Stimulated activated CD4-positive, alpha-beta T cell treated with anti-CD3 and anti-CD28 coated beads, Interleukin-12 subunit alpha, Interleukin-12 subunit beta, amount 100 ng/mL, for 48 hours (primary cell): ENCODE measurements at regions not wholly inside any gene's neighbourhood (a gene's known extent, or its start where the extent isn't known, plus 50 kb on each side); places are given as distances from the start of the nearest gene placed in this dataset.

ENCODE experiments used
- DNase-seq, 3 donors: peaks; one replicate each; pipeline ENCODE4 v3.0.0-alpha.2; 2020; ENCODE audit warnings: low read depth in 2 of 3, low spot score in 1 of 3

- no peak for DNase-seq
Measured at GRCh38 chr14:48914382-48914781, 671.8 kb downstream of the RPS29 start.

GRCh38 chr14:48900565-48900964 is 685.6 kb downstream of the RPS29 start:
- DNase-seq = no peak

GRCh38 chr14:48890333-48890732 is 695.8 kb downstream of the RPS29 start:
- DNase-seq = no peak

GRCh38 chr14:48876806-48877340 is 709.3 kb downstream of the RPS29 start:
- no peak for DNase-seq

GRCh38 chr14:48874711-48875110 is 711.5 kb downstream of the RPS29 start:
- no peak for DNase-seq

- no peak for DNase-seq
Measured at GRCh38 chr14:48857366-48857765, 728.8 kb downstream of the RPS29 start.

- DNase-seq = no peak
Measured at GRCh38 chr14:48853159-48853558, 733.0 kb downstream of the RPS29 start.

GRCh38 chr14:48849741-48850322 is 736.3 kb downstream of the RPS29 start:
- DNase-seq = no peak

- DNase-seq = no peak
Measured at GRCh38 chr14:48842785-48843184, 743.4 kb downstream of the RPS29 start.

GRCh38 chr14:48826058-48826457 is 760.1 kb downstream of the RPS29 start:
- DNase-seq = no peak

- no peak for DNase-seq
Measured at GRCh38 chr14:48814562-48814961, 771.6 kb downstream of the RPS29 start.

GRCh38 chr14:48805315-48805714 is 780.9 kb downstream of the RPS29 start:
- no peak for DNase-seq

GRCh38 chr14:48792376-48793024 is 793.7 kb downstream of the RPS29 start:
- no peak for DNase-seq

GRCh38 chr14:48788771-48789170 is 797.4 kb downstream of the RPS29 start:
- no peak for DNase-seq

GRCh38 chr14:48786498-48786897 is 799.7 kb downstream of the RPS29 start:
- DNase-seq = no peak

- no peak for DNase-seq
Measured at GRCh38 chr14:48771717-48772116, 814.5 kb downstream of the RPS29 start.

- DNase-seq = no peak
Measured at GRCh38 chr14:48751293-48751692, 834.9 kb downstream of the RPS29 start.

GRCh38 chr14:48748151-48748675 is 838.0 kb downstream of the RPS29 start:
- no peak for DNase-seq

- no peak for DNase-seq
Measured at GRCh38 chr14:48747561-48748089, 838.6 kb downstream of the RPS29 start.

GRCh38 chr14:48744202-48744601 is 842.0 kb downstream of the RPS29 start:
- no peak for DNase-seq

GRCh38 chr14:48738186-48738925 is 847.8 kb downstream of the RPS29 start:
- no peak for DNase-seq

- DNase-seq = no peak
Measured at GRCh38 chr14:48735607-48736006, 850.6 kb downstream of the RPS29 start.
